ENCODE measurements at regions not wholly inside any gene's neighbourhood (a gene's known extent, or its start where the extent isn't known, plus 50 kb on each side); places are given as distances from the start of the nearest gene placed in this dataset.

DNA sequence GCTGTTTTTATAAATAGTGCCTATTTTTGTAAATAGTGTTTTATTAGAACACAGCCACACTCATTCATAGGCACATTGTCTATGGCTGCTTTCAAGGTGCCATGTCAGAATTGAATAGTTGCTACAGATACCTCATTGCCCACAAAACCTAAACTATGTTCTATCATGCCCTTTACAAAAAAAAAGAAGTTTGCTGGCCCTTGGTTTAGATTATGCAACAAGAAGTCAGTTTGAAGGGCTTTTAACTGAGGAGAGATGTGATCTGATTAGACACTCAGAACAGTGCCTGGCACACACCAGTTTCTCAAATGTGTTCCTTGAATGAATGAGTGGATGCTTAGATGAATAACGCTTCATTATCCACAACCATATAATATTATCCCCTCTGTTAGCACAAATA is 366.1 kb downstream of the MAFB start:
- TF ChIP-seq, protein P1, sequence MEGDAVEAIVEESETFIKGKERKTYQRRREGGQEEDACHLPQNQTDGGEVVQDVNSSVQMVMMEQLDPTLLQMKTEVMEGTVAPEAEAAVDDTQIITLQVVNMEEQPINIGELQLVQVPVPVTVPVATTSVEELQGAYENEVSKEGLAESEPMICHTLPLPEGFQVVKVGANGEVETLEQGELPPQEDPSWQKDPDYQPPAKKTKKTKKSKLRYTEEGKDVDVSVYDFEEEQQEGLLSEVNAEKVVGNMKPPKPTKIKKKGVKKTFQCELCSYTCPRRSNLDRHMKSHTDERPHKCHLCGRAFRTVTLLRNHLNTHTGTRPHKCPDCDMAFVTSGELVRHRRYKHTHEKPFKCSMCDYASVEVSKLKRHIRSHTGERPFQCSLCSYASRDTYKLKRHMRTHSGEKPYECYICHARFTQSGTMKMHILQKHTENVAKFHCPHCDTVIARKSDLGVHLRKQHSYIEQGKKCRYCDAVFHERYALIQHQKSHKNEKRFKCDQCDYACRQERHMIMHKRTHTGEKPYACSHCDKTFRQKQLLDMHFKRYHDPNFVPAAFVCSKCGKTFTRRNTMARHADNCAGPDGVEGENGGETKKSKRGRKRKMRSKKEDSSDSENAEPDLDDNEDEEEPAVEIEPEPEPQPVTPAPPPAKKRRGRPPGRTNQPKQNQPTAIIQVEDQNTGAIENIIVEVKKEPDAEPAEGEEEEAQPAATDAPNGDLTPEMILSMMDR (IDR thresholded peaks at IDR 0.05; ENCODE audit: low read depth, low read length, poor library complexity, severe bottlenecking): no peak
- no peak for TF ChIP-seq EZH2phosphoT487 (IDR thresholded peaks at IDR 0.05; ENCODE audit: borderline replicate concordance, low read length)

DNA sequence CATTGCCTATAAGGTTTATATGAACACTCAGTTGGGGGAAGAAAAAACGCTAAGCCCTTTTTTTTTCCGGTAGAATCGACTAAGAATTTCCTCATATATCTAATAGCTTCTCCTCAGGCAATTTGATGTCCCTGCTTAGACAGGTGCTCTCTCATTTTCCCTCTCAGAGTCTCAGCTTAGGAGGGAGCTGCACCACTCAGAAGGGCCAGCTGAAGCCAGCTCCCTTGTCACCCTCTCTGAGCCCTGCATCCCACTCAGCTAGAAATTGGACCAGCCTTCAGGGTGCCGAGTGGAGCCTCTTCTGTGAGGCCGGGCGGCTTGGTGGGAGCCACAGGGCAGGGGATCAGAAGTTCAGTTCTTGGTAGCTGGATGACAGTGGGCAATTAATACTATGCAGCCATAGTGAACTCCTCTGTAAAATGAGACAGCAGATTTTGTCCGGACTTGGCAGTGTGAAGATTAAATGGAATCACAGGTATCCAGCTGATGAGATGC is 368.5 kb downstream of the MAFB start:
- Histone ChIP-seq H3K9me2 (replicated peaks; ENCODE audit: control insufficient read depth, low read length) (no peaks in the 10 kb centered on the region), H3K4me2 (ENCODE audit: low read length) (no peak overlapping the region), H3F3A (ENCODE audit: control insufficient read depth, insufficient read depth) (no peaks in the 10 kb centered on the region), H3K79me2 (ENCODE audit: control insufficient read depth, low read length) (no peaks in the 10 kb centered on the region), H3K27ac (ENCODE audit: low read depth, low read length) (no peak overlapping the region), H3K36me3 (ENCODE audit: control insufficient read depth, low read length) (no peaks in the 10 kb centered on the region), H3K9me3 (ENCODE audit: control insufficient read depth, insufficient read depth, low read length) (no peaks in the 10 kb centered on the region), H4K20me1 (ENCODE audit: control insufficient read depth, insufficient read depth, low read depth, low read length) (no peaks in the 10 kb centered on the region), H3K27me3 (ENCODE audit: control insufficient read depth, low read length) (no peaks in the 10 kb centered on the region), H3K4me3 (ENCODE audit: low read length) (no peak overlapping the region), H3K4me1 (ENCODE audit: control insufficient read depth, low read length) (no peaks in the 10 kb centered on the region)
- TF ChIP-seq, protein P1 (IDR thresholded peaks at IDR 0.05; ENCODE audit: low read depth, low read length, poor library complexity, severe bottlenecking): no peak
- no peak for TF ChIP-seq EZH2phosphoT487 (IDR thresholded peaks at IDR 0.05; ENCODE audit: borderline replicate concordance, low read length)

More for the DNA sequence above, 366.1 kb downstream of the MAFB start:
- no peaks in the 10 kb centered on the region for H3K4me1 ChIP-seq (ENCODE audit: control insufficient read depth, low read length)
- H3K27me3 ChIP-seq (ENCODE audit: control insufficient read depth, low read length): no peaks in the 10 kb centered on the region; the same call in 1 of the 2 replicates
- H3K9me3 ChIP-seq (ENCODE audit: control insufficient read depth, insufficient read depth, low read length): no peaks in the 10 kb centered on the region
- H3K27ac ChIP-seq (ENCODE audit: low read depth, low read length): no peak overlapping the region
- H3K4me2 ChIP-seq (ENCODE audit: low read length): no peak overlapping the region
- no peaks in the 10 kb centered on the region for H3K9me2 ChIP-seq (replicated peaks; ENCODE audit: control insufficient read depth, low read length)
- no peaks in the 10 kb centered on the region for H3K79me2 ChIP-seq (ENCODE audit: control insufficient read depth, low read length)
- H3K4me3 ChIP-seq (ENCODE audit: low read length): no peak overlapping the region
- no peaks in the 10 kb centered on the region for H3K36me3 ChIP-seq (ENCODE audit: control insufficient read depth, low read length)
- H4K20me1 ChIP-seq (ENCODE audit: control insufficient read depth, insufficient read depth, low read depth, low read length): no peaks in the 10 kb centered on the region
- H3F3A ChIP-seq (ENCODE audit: control insufficient read depth, insufficient read depth): no peaks in the 10 kb centered on the region

DNA sequence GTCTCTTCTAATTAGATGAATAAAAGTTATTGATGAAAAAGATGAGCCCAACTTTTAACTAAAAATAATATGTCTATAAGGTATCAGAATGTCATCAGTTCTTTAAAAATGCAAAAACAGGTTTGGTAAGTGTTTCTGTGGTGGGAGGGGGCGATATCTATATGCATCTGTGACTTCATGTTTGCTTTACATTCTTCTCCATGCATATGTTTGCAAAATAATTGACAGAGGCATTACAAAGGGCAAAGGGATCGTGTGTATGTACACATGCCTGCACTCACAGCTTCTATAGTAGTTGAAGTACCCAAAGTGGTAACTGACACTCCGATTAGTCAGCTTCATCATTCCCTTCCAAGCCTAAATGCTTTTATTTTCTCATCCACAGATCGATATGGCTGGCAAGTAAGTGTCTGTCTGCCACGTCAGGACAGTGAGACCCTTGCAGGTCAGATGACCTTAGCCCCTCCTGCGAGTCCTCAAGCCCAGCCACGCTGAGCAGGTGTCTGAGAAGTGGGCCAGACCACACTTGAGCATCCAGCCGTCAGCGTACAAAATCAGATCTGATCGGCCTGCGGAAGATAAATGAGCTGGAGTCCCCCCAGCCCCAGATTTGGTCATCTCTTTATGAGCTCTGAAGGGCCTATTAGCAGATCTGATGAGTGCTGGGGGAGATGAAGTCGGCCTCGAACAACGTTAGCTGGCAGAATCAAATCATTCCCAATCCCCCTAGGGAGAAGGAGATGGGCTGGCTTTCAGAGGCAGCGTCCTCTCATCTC is 369.1 kb downstream of the MAFB start:
- H3F3A ChIP-seq (ENCODE audit: control insufficient read depth, insufficient read depth): no peaks in the 10 kb centered on the region
- H4K20me1 ChIP-seq (ENCODE audit: control insufficient read depth, insufficient read depth, low read depth, low read length): no peaks in the 10 kb centered on the region
- H3K36me3 ChIP-seq (ENCODE audit: control insufficient read depth, low read length): no peaks in the 10 kb centered on the region
- H3K79me2 ChIP-seq (ENCODE audit: control insufficient read depth, low read length): no peaks in the 10 kb centered on the region
- no peak overlapping the region for H3K4me2 ChIP-seq (ENCODE audit: low read length)
- TF ChIP-seq, protein P1 (IDR thresholded peaks at IDR 0.05; ENCODE audit: low read depth, low read length, poor library complexity, severe bottlenecking): no peak
- no peak for TF ChIP-seq EZH2phosphoT487 (IDR thresholded peaks at IDR 0.05; ENCODE audit: borderline replicate concordance, low read length)
- H3K27ac ChIP-seq (ENCODE audit: low read depth, low read length): no peak overlapping the region
- H3K9me2 ChIP-seq (replicated peaks; ENCODE audit: control insufficient read depth, low read length): no peaks in the 10 kb centered on the region
- no peak overlapping the region for H3K4me3 ChIP-seq (ENCODE audit: low read length)
- no peaks in the 10 kb centered on the region for H3K4me1 ChIP-seq (ENCODE audit: control insufficient read depth, low read length)
- H3K27me3 ChIP-seq (ENCODE audit: control insufficient read depth, low read length): no peaks in the 10 kb centered on the region
- H3K9me3 ChIP-seq (ENCODE audit: control insufficient read depth, insufficient read depth, low read length): no peaks in the 10 kb centered on the region

Measured in DOHH2 (cell line).